ENCODE measurements at regions not wholly inside any gene's neighbourhood (a gene's known extent, or its start where the extent isn't known, plus 50 kb on each side); places are given as distances from the start of the nearest gene placed in this dataset.
"Not testable (repeated sequence)": the region's sequence is repeated elsewhere in the genome, so short reads cannot be mapped to it uniquely, and the experiment has no call there.

DNA sequence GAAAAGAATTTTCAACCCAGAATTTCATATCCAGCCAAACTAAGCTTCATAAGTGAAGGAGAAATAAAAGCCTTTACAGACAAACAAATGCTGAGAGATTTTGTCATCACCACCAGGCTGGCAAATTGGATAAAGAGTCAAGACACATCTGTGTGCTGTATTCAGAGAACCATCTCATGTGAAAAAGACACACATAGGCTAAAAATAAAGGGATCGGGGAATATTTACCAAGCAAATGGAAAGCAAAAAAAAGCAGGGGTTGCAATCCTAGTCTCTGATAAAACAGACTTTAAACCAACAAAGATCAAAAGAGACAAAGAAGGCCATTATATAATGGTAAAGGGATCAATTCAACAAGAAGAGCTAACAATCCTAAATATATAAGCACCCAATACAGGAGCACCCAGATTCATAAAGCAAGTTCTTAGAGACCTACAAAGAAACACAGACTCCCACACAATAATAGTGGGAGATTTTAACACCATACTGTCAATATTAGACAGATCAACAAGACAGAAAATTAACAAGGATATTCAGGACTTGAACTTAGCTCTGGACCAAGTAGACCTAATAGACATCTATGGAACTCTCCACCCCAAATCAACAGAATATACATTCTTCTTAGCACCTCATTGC lies 55.9 kb upstream of the ACSM6 start:
- not testable (repeated sequence) for DNase-seq

GRCh38 chr10:95134490-95134889 lies 59.5 kb upstream of the ACSM6 start:
- no peak for DNase-seq

GRCh38 chr10:95133997-95134396 lies 60.0 kb upstream of the ACSM6 start:
- DNase-seq: peak; percentile 46

DNA sequence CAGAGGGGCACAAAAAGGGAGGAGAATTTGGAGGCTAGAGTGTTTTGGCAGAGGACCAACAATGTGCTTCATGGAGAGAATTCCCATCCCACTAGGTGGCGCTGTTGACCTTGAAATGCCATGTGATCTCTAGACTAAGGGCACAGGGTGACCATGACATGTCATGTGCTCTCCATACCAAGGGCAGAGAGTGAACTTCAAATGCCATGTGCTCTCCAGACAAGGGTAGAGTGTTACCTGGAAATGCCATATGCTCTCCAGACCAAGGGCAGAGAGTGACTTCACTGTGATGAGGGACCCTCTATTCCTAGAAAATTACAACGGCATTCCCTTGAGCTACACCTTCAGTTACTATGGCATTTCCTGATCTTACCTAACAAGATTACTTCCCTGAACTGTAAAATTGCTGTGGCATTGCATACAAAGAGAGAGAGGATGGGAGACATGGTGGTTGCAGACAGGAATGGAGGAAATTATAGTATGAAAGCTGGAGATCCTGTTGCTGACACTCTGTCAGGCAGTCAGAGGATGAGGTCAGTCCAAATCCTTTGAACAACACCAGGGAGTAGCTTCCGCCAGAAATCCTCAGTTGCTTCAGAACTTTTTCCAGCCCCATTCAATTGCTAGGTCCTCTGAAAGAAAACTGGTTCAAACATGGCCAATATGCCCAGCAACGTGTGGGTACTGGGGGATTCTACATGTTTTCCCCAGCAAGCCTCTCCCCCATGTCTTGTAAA lies 60.9 kb upstream of the ACSM6 start:
- peak; percentile 73 for DNase-seq

GRCh38 chr10:95130429-95130828 lies 61.1 kb upstream of the CYP2C8 start:
- DNase-seq: not testable (repeated sequence)

GRCh38 chr10:95125582-95125981 lies 56.3 kb upstream of the CYP2C8 start:
- no peak for DNase-seq

GRCh38 chr10:95122736-95123135 lies 53.4 kb upstream of the CYP2C8 start:
- no peak for DNase-seq

GRCh38 chr10:95121904-95122303 lies 52.6 kb upstream of the CYP2C8 start:
- DNase-seq: no peak
